ENCODE measurements at regions not wholly inside any gene's neighbourhood (a gene's known extent, or its start where the extent isn't known, plus 50 kb on each side); places are given as distances from the start of the nearest gene placed in this dataset.

DNA sequence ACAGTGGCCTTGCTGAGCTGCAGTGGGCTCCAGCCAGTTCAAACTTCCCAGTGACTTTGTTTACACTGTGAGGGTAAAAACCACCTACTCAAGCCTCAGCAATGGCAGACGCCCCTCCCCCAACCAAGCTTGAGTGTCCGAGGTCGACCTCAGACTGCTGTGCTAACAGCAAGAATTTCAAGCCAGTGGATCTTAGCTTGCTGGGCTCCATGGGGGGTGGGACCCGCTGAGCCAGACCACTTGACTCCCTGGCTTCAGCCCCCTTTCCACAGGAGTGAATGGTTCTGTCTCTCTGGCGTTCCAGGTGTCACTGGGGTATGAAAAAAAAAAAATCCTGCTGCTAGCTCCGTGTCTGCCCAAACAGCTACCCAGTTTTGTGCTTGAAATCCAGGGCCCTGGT lies 168.9 kb upstream of the INTU start:
- TF ChIP-seq GATA3 (IDR thresholded peaks at IDR 0.05; ENCODE audit: low read depth, low read length), result no peak
- TF ChIP-seq GATA2 (IDR thresholded peaks at IDR 0.05; ENCODE audit: low read depth, low read length), result no peak

All from SH-SY5Y (cell line).